Activated T-cell treated with anti-CD3 and anti-CD28 coated beads, Interleukin-2, amount 50 U/mL, for 24 hours (primary cell): ENCODE measurements at regions not wholly inside any gene's neighbourhood (a gene's known extent, or its start where the extent isn't known, plus 50 kb on each side); places are given as distances from the start of the nearest gene placed in this dataset.
"Not testable (repeated sequence)": the region's sequence is repeated elsewhere in the genome, so short reads cannot be mapped to it uniquely, and the experiment has no call there.

Experiments
- DNase-seq: peaks from one replicate; pipeline ENCODE4 v3.0.0-alpha.2; 2020
- H3K27ac Mint-ChIP-seq: 2 replicates; pipeline ENCODE4 v1.8.0; 2020; ENCODE audit warnings: mild to moderate bottlenecking, mixed read lengths
- H3K27me3 Mint-ChIP-seq: 2 replicates; pipeline ENCODE4 v1.8.0; 2020; ENCODE audit warnings: mixed read lengths
- H3K36me3 Mint-ChIP-seq: 2 replicates; pipeline ENCODE4 v1.8.0; 2020; ENCODE audit warnings: low read depth, mixed read lengths
- H3K4me1 Mint-ChIP-seq: 2 replicates; pipeline ENCODE4 v1.8.0; 2020; ENCODE audit warnings: low read depth, mixed read lengths
- H3K4me3 Mint-ChIP-seq: 2 replicates; pipeline ENCODE4 v1.8.0; 2020; ENCODE audit warnings: mild to moderate bottlenecking, moderate library complexity, mixed read lengths
- H3K9me3 Mint-ChIP-seq: 2 replicates; pipeline ENCODE4 v1.8.0; 2020; ENCODE audit warnings: mixed read lengths

DNA sequence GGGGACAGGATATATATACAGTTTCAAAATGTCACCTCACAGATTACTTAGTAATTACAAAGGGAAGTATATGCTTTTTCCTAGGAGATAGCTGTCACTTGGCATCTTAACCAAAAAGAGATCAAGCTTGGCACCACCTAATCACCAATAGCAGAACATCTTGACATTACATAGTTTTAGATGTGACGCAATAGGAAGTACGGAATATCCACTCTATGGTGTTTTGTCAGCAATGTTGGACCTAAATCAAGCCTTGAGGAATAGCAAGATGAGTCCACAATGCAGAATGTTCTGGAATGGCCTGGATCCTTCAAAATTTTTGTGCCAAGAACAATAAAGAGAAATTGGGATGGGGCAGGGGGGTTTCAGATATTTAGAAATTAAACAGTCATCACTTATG lies 1488.2 kb downstream of the FSTL5 start:
- Mint-ChIP-seq H3K27me3 (no peaks in the 10 kb centered on the region), H3K4me3 (no peak overlapping the region), H3K36me3 (no peaks in the 10 kb centered on the region), H3K4me1 (no peaks in the 10 kb centered on the region), H3K27ac (no peak overlapping the region), H3K9me3 (no peaks in the 10 kb centered on the region)
- no peak for DNase-seq

DNA sequence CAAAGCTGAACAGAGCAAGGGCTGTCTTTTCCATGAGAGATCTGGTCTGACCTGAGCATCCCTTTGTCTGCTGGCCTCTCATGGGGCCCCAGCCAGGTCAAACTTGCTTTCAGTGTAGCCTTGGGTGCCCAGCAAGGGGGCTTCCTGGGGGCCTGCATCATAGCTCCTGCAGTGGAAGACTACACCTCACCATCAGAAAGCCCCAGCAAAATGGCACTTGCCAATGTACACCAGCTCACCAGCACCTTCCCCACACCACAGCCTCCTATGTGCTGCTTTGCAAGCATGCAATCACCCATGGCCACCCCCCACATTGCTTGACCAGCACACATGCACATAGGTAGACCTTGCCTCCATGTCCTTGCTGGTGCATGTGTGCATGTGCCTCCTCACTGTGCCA lies 1478.1 kb downstream of the FSTL5 start:
- H3K27ac Mint-ChIP-seq, result no peak overlapping the region
- H3K4me1 Mint-ChIP-seq, result no peaks in the 10 kb centered on the region
- H3K36me3 Mint-ChIP-seq, result no peaks in the 10 kb centered on the region
- DNase-seq, result no peak
- H3K27me3 Mint-ChIP-seq, result no peaks in the 10 kb centered on the region
- peaks cover 15% of the 10 kb centered on the region for H3K9me3 Mint-ChIP-seq
- H3K4me3 Mint-ChIP-seq, result no peak overlapping the region

DNA sequence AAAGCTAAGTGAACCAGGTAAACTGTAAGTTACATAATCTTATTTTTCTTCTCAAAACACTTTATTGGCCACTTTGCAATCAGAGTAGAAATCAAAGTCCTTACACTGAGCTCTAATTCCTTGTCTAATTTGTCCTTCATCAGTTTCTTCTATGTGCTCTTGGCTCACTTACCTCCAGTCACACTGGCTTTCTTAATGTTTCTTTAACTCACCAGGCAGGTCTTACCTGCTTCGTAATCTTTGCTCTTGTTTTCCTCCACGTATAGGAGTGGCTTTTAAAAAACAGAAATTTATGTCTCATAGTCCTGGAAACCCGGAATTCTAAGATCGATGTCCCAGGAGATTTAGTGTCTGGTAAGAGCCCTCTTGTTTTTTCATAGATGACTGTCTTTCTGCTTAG lies 1462.1 kb downstream of the FSTL5 start:
- no peak for DNase-seq
- H3K4me1 Mint-ChIP-seq, result no peaks in the 10 kb centered on the region
- no peaks in the 10 kb centered on the region for H3K27me3 Mint-ChIP-seq
- H3K9me3 Mint-ChIP-seq, result peaks cover 5% of the 10 kb centered on the region
- H3K4me3 Mint-ChIP-seq, result no peak overlapping the region
- no peaks in the 10 kb centered on the region for H3K36me3 Mint-ChIP-seq
- H3K27ac Mint-ChIP-seq, result no peak overlapping the region

DNA sequence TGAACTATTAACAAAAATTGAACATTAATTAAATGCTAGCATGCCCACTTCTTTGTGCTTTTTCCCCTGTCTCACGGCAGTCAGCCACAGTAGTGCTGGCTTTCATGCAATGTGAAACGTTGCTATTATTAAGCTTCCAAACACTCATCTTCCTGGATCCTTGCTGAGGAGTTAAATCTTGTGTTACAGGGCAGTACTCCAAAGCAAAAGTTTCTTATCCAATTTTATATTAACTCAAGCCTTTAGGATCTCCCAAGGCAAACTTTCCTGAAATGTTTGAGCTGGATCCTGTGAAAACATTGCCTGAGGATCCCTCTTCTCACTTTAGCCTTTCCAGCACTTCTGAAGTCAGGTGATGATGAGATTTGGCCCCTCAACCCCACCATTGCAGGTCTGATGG lies 1454.8 kb downstream of the FSTL5 start:
- no peak for DNase-seq
- no peak overlapping the region for H3K4me3 Mint-ChIP-seq
- peaks cover 5% of the 10 kb centered on the region for H3K9me3 Mint-ChIP-seq
- no peaks in the 10 kb centered on the region for H3K27me3 Mint-ChIP-seq
- H3K27ac Mint-ChIP-seq, result no peak overlapping the region
- H3K4me1 Mint-ChIP-seq, result no peaks in the 10 kb centered on the region
- H3K36me3 Mint-ChIP-seq, result no peaks in the 10 kb centered on the region

DNA sequence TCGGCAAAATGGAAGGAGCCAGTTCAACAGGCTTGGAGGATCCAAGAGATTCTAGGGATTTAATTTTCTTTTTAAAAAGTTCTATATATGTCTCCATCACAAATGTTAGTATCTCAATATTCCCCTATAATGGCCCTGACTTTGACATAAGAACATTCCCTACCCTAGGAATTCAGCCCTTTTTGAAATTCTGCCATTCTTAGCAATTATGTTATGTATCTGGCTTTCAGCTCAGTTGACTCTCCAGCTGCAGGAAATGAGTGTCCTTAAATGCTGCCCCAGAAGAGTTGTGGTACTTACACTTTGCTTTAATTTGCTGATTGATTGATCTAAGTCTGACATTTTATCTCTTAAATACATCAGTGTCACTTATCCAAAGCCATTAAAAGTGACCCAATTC lies 1454.3 kb downstream of the FSTL5 start:
- DNase-seq, result no peak
- Mint-ChIP-seq H3K9me3 (peaks cover 5% of the 10 kb centered on the region), H3K27me3 (no peaks in the 10 kb centered on the region), H3K27ac (no peak overlapping the region), H3K36me3 (no peaks in the 10 kb centered on the region), H3K4me3 (no peak overlapping the region), H3K4me1 (no peaks in the 10 kb centered on the region)

DNA sequence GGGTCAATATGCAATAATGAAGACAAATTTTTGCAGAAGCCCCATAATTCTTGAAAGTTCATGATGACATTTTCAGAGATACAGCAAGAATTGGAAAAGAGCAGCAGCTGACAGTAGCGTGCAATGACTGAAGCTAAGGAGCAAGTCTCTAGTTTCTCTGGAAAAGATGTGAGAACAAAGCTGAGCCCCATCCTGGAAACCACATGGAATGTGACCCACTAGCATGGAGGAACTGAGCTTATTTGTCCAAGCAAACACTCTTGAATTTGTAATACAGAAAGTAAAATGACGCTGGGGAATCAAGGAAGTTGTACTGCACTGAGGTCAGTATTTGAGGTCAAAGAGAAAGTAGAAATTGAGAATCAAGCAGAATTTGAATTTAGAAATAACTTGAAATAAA lies 1447.2 kb downstream of the FSTL5 start:
- no peak overlapping the region for H3K4me3 Mint-ChIP-seq
- no peaks in the 10 kb centered on the region for H3K27me3 Mint-ChIP-seq
- no peak overlapping the region for H3K27ac Mint-ChIP-seq
- DNase-seq, result no peak
- H3K4me1 Mint-ChIP-seq, result no peaks in the 10 kb centered on the region
- no peaks in the 10 kb centered on the region for H3K36me3 Mint-ChIP-seq
- peaks cover 7% of the 10 kb centered on the region for H3K9me3 Mint-ChIP-seq

DNA sequence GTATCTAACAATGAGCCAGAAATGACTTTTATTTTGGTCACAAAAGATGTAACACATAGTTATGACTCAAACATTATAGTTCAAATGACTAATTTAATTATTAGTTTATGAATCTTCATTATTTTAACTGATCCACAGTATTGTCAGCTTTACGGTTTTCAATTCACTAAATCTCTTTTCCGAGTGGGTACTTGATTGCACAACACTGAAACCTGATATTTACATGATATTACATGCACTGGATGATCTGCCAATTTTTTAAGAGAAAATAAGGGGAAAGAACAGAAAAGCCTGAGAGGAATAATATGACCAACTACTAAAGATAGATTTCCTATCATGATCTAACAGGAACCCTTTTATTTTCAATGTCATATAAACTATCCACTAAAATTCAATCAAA lies 1446.0 kb downstream of the FSTL5 start:
- H3K4me1 Mint-ChIP-seq, result no peaks in the 10 kb centered on the region
- H3K27ac Mint-ChIP-seq, result no peak overlapping the region
- no peaks in the 10 kb centered on the region for H3K36me3 Mint-ChIP-seq
- H3K9me3 Mint-ChIP-seq, result peaks cover 7% of the 10 kb centered on the region
- no peak overlapping the region for H3K4me3 Mint-ChIP-seq
- H3K27me3 Mint-ChIP-seq, result no peaks in the 10 kb centered on the region
- no peak for DNase-seq

DNA sequence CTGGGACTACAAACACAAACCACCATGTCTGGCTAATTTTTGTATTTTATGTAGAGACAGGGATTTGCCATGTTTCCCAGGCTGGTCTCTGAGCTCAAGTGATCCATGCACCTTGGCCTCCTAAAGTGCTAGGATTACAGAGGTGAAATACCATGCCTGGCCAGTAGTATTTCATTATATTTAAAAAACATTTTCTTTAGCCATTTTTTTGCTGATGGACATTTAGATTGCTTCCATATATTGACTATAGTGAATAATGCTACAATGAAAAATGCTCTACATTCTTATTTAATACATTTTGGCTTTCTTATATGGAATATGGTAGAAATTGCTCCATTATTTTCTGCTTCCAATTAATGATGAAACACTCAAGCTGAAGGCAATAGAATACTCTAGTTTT lies 1439.7 kb downstream of the FSTL5 start:
- Mint-ChIP-seq H3K9me3 (peaks cover 2% of the 10 kb centered on the region), H3K27me3 (no peaks in the 10 kb centered on the region), H3K4me1 (no peaks in the 10 kb centered on the region), H3K27ac (no peak overlapping the region), H3K36me3 (no peaks in the 10 kb centered on the region), H3K4me3 (no peak overlapping the region)
- DNase-seq, result no peak

DNA sequence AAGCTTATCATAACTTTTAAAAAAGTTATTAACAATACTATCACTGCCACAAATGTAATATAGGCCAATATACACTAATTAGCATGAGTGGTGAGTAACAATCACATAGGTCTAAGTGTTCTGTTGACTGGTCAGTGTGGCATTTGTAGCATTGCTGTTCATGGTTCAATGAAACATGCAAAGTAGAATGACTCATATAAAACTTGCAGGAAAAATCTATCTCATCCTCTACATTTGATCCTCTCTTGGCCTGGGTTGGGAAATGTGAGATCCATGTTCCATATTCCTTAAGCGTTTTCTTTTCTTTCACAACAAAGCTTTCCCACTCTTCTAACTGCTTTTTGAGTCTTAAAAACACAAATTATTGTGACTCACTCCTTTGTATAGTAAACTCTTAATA lies 1418.7 kb downstream of the FSTL5 start:
- no peaks in the 10 kb centered on the region for H3K4me1 Mint-ChIP-seq
- H3K4me3 Mint-ChIP-seq, result no peak overlapping the region
- H3K36me3 Mint-ChIP-seq, result no peaks in the 10 kb centered on the region
- no peak for DNase-seq
- H3K27me3 Mint-ChIP-seq, result no peaks in the 10 kb centered on the region
- no peak overlapping the region for H3K27ac Mint-ChIP-seq
- peaks cover 15% of the 10 kb centered on the region for H3K9me3 Mint-ChIP-seq

DNA sequence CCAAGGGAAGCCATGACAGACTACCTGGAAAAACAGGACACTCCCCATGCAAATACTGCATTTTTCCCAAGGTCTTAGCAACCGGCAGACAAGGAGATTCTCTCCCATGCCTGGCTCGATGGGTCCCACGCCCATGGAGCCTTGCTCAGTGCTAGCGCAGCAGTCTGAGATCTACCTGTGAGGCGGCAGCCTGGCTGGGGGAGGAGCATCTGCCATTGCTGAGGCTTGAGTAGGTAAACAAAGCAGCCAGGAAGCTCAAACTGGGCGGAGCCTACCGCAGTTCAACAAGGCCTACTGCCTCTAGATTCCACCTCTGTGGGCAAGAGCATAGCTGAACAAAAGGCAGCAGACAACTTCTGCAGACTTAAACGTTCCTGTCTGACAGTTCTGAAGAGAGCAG lies 1417.2 kb downstream of the FSTL5 start:
- H3K9me3 Mint-ChIP-seq, result peaks cover 15% of the 10 kb centered on the region
- not testable (repeated sequence) for H3K36me3 Mint-ChIP-seq, DNase-seq, H3K4me3 Mint-ChIP-seq, H3K27ac Mint-ChIP-seq, H3K4me1 Mint-ChIP-seq, H3K27me3 Mint-ChIP-seq

DNA sequence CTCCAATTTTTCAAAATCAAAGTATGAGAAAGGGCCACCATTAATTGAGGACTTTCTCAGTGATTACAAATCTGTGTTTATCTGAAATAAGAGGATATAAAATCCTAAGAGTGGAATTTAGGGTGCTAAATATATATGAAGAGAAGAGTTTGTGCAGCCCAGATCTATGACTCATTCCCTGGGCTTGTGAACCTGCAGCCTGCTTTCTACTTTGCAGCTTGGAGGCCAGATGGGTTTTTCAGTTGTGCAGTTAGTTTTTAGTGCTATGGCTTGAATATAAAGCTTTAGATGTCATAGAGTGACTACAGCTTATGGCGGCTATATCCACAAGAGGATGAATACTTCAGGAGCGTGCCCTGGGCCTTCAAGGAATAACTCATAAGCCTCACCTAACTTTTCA lies 1391.1 kb downstream of the FSTL5 start:
- Mint-ChIP-seq H3K36me3 (no peaks in the 10 kb centered on the region), H3K27me3 (no peaks in the 10 kb centered on the region), H3K27ac (no peak overlapping the region), H3K4me1 (no peaks in the 10 kb centered on the region), H3K4me3 (no peak overlapping the region), H3K9me3 (peaks cover 8% of the 10 kb centered on the region)
- DNase-seq, result no peak

DNA sequence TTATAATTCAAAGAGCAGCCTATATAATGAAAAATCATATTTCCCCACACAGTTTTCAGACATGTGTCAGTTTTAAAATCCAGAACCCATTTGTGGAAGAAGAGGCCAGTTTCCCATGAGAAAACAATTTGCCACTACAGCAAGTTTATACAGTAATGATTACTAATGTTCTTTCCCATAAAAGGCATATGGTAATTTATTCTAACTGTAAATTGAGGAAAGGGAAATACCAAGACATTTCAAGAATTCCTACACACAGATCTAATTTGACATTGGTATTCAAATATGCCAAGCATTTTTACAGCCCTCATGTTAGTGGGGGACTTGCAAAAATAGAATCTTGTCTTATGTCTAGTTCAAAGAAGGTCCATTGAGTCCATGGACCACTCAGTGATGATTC lies 1368.6 kb downstream of the FSTL5 start:
- no peak overlapping the region for H3K4me3 Mint-ChIP-seq
- no peaks in the 10 kb centered on the region for H3K4me1 Mint-ChIP-seq
- DNase-seq, result no peak
- H3K9me3 Mint-ChIP-seq, result peaks cover 28% of the 10 kb centered on the region
- no peaks in the 10 kb centered on the region for H3K27me3 Mint-ChIP-seq
- H3K36me3 Mint-ChIP-seq, result no peaks in the 10 kb centered on the region
- no peak overlapping the region for H3K27ac Mint-ChIP-seq

DNA sequence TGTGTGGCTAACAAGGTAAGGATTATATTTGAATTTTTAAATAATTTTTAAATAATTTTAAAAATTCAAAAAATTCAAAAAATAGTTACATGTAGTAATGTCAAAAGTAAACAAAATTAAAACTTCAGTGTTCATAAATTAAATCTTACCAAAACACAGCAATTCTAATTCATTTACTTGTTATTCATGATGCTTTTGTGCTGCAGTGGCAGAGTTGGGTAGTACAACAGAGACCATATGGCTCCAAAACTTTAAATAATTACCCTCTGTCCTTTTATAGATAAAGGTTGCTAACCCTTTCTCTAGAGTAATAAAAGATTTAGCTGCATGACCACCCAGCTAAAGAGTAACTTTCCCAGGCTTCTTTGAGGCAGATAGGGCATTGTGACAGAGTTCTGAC lies 1355.6 kb downstream of the FSTL5 start:
- Mint-ChIP-seq H3K9me3 (peaks cover 17% of the 10 kb centered on the region), H3K36me3 (no peaks in the 10 kb centered on the region), H3K27ac (no peak overlapping the region), H3K4me3 (no peak overlapping the region), H3K27me3 (no peaks in the 10 kb centered on the region), H3K4me1 (no peaks in the 10 kb centered on the region)
- no peak for DNase-seq

DNA sequence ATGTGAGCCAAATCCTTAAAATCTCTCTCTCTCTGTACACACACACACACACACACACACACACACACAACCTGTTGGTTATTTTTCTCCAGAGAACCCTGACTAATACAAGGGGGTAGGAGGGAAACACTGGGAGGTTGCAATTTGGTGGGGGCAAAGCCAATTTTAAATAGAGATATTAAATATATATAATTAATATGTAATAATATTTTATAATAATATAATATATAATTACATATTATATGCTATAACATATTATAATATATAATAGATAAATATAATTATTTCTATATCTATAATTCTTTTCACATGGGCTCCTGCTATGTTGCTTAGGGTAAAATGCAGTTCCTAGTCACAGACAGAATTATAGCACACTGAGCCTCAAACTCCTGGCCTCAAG lies 1354.2 kb downstream of the FSTL5 start:
- H3K4me1 Mint-ChIP-seq, result no peaks in the 10 kb centered on the region
- no peak overlapping the region for H3K27ac Mint-ChIP-seq
- H3K4me3 Mint-ChIP-seq, result no peak overlapping the region
- no peaks in the 10 kb centered on the region for H3K27me3 Mint-ChIP-seq
- no peak for DNase-seq
- H3K36me3 Mint-ChIP-seq, result no peaks in the 10 kb centered on the region
- peaks cover 17% of the 10 kb centered on the region for H3K9me3 Mint-ChIP-seq

DNA sequence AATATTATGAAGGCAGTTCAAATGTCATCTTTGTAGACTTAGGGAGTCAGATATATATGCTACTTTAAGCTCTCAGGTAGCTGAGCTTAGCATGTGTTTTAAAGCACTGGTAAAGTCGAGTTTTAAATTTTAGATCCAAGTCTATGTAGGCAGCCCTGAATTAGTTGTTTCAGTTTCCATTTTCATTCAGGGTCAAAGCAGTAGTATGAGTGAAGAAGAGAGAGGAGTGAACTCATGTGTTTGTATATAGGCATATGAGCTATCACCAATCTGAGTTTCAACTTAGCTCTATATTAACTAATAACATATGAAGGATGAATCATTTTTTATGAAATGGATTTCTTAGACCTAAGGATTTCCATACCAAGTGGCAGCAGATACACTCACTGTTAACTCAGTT lies 1353.4 kb downstream of the FSTL5 start:
- no peaks in the 10 kb centered on the region for H3K4me1 Mint-ChIP-seq
- H3K27me3 Mint-ChIP-seq, result no peaks in the 10 kb centered on the region
- H3K27ac Mint-ChIP-seq, result no peak overlapping the region
- H3K36me3 Mint-ChIP-seq, result no peaks in the 10 kb centered on the region
- DNase-seq, result no peak
- H3K4me3 Mint-ChIP-seq, result no peak overlapping the region
- H3K9me3 Mint-ChIP-seq, result peaks cover 20% of the 10 kb centered on the region

DNA sequence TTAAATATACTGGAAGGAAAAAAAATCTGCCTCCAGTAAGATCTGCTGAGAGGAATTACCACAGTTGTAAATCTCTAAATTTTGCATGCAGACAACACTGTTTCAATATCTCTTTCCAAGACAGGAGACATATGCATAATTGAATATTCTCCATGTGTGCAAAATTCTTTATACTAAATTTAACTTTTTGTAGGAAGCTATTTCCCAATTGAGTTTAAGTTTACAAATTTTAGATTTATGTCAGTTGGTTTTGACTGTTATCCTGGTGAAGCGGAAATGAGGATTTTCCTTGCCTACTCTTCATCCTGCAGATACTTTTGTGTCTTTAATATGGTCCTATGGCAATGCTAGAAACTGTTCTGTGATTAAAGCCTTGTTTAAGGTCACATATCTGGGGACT lies 1352.9 kb downstream of the FSTL5 start:
- Mint-ChIP-seq H3K36me3 (no peaks in the 10 kb centered on the region), H3K9me3 (peaks cover 20% of the 10 kb centered on the region), H3K4me1 (no peaks in the 10 kb centered on the region), H3K4me3 (no peak overlapping the region), H3K27ac (no peak overlapping the region), H3K27me3 (no peaks in the 10 kb centered on the region)
- DNase-seq, result no peak
